ENCODE measurements at regions not wholly inside any gene's neighbourhood (a gene's known extent, or its start where the extent isn't known, plus 50 kb on each side); places are given as distances from the start of the nearest gene placed in this dataset.

DNA sequence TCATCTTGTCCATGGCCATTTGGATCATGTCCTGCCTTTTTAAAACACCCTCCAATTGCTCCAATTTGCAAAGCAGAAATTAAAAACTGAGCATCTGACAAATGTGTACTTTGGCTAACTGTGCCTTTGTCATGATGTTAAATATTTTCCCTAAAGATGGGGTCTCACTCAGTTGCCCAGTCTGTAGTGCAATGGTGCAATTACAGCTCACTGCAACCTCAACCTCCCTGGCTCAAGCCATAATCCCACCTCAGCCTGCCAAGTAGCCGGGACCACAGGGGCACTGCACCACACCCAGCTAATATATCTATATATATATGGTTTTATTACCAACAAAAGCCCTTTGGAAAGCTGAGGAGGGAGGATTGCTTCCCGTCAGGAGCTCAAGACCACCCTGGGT is 782.7 kb downstream of the UQCRFS1 start:
- H2BK20ac ChIP-seq (ENCODE audit: low read depth, low read length, poor library complexity, severe bottlenecking): no peak overlapping the region
- no peak overlapping the region for H3K4me2 ChIP-seq (ENCODE audit: insufficient read depth, insufficient read length, low read length)
- H4K5ac ChIP-seq (ENCODE audit: insufficient read length, low read depth, low read length): no peak overlapping the region
- no peaks in the 10 kb centered on the region for H3K27me3 ChIP-seq (ENCODE audit: insufficient read depth, low read length)
- no peak overlapping the region for H4K8ac ChIP-seq (replicated peaks; ENCODE audit: insufficient read length, low read depth, low read length)
- DNase-seq: no peak
- Mint-ChIP-seq H3K9me3 (peaks cover 32 to 36% of the 10 kb centered on the region in 2 experiments), H3K27me3 (ENCODE audit: low read depth) (peaks cover 17% of the 10 kb centered on the region), H3K36me3 (ENCODE audit: insufficient read depth in 1 of 3, low read depth in 3 of 3) (peaks cover 27 to 34% (median 29%) of the 10 kb centered on the region in 3 experiments), H3K4me3 (no peak overlapping the region), H3K27ac (no peak overlapping the region), H3K4me1 (peaks cover 21 to 25% of the 10 kb centered on the region in 2 experiments)
- TF ChIP-seq, protein P1, sequence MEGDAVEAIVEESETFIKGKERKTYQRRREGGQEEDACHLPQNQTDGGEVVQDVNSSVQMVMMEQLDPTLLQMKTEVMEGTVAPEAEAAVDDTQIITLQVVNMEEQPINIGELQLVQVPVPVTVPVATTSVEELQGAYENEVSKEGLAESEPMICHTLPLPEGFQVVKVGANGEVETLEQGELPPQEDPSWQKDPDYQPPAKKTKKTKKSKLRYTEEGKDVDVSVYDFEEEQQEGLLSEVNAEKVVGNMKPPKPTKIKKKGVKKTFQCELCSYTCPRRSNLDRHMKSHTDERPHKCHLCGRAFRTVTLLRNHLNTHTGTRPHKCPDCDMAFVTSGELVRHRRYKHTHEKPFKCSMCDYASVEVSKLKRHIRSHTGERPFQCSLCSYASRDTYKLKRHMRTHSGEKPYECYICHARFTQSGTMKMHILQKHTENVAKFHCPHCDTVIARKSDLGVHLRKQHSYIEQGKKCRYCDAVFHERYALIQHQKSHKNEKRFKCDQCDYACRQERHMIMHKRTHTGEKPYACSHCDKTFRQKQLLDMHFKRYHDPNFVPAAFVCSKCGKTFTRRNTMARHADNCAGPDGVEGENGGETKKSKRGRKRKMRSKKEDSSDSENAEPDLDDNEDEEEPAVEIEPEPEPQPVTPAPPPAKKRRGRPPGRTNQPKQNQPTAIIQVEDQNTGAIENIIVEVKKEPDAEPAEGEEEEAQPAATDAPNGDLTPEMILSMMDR (conservative IDR thresholded peaks at IDR 0.05): no peak
- H3T11ph ChIP-seq (ENCODE audit: low read length): no peak overlapping the region
- no peak overlapping the region for H2AK5ac ChIP-seq (ENCODE audit: insufficient read length, low read length)
- no peaks in the 10 kb centered on the region for H4K20me1 ChIP-seq (ENCODE audit: control insufficient read depth, insufficient read depth, insufficient read length)
- H2BK12ac ChIP-seq (ENCODE audit: insufficient read length, low read depth, low read length): no peak overlapping the region
- no peaks in the 10 kb centered on the region for H3K23me2 ChIP-seq (ENCODE audit: insufficient read length, low read depth, low read length, poor library complexity, severe bottlenecking)
- no CpG with 5 or more reads among the region's 2 CpGs for WGBS (ENCODE audit: extremely low coverage, insufficient read length, low lambda C conversion rate)
- no peak overlapping the region for H3K27ac ChIP-seq (ENCODE audit: insufficient read length, low read depth, low read length)
- H3K9me3 ChIP-seq (ENCODE audit: control insufficient read depth, low read depth, low read length): no peaks in the 10 kb centered on the region
- peaks cover 8% of the 10 kb centered on the region; the same call in 1 of the 2 replicates for H3K4me1 ChIP-seq (ENCODE audit: insufficient read depth, low read length)
- H2BK5ac ChIP-seq (ENCODE audit: insufficient read length, low read length): no peak overlapping the region
- H3K14ac ChIP-seq (ENCODE audit: insufficient read depth, low read length): no peak overlapping the region
- H2BK120ac ChIP-seq (ENCODE audit: low read depth, low read length, poor library complexity, severe bottlenecking): no peak overlapping the region
- no peaks in the 10 kb centered on the region for H3K79me1 ChIP-seq (ENCODE audit: insufficient read depth, low read depth, low read length, poor library complexity, severe bottlenecking)
- H2BK15ac ChIP-seq (ENCODE audit: low read depth, low read length): no peak overlapping the region
- no peak overlapping the region for H3K18ac ChIP-seq (ENCODE audit: insufficient read length, low read depth, low read length)
- H3K56ac ChIP-seq (ENCODE audit: insufficient read length, low read depth, low read length): no peak overlapping the region
- no peak overlapping the region for H3K4ac ChIP-seq (ENCODE audit: low read depth, low read length)
- no peak overlapping the region for H3K23ac ChIP-seq (ENCODE audit: insufficient read length, low read depth, low read length)
- no peak overlapping the region for H3K9ac ChIP-seq (ENCODE audit: extremely low read depth, insufficient read length, low read length)
- H3K79me2 ChIP-seq (ENCODE audit: insufficient read depth, low read length): no peaks in the 10 kb centered on the region
- H2AFZ ChIP-seq (ENCODE audit: low read length): no peak overlapping the region
- no peak overlapping the region for H4K91ac ChIP-seq (ENCODE audit: insufficient read length, low read depth, low read length)
